Mesenchymal stem cell (in vitro differentiated cells and primary cell): ENCODE measurements at regions not wholly inside any gene's neighbourhood (a gene's known extent, or its start where the extent isn't known, plus 50 kb on each side); places are given as distances from the start of the nearest gene placed in this dataset.

Source experiments
- DNase-seq: peaks from one replicate; pipeline ENCODE4 v3.0.0-alpha.2; 2013
- H2AFZ ChIP-seq: one replicate; pipeline ENCODE4 v1.6.1; 2013; ENCODE audit warnings: low read depth, mild to moderate bottlenecking, control low read depth, inconsistent platforms, low read length, moderate library complexity
- H2AK5ac ChIP-seq: 2 replicates; pipeline ENCODE4 v1.6.1; 2013; ENCODE audit warnings: low read length, moderate library complexity, mild to moderate bottlenecking, inconsistent platforms; ENCODE audit not compliant: severe bottlenecking
- H2BK120ac ChIP-seq: one replicate; pipeline ENCODE4 v1.6.1; 2013; ENCODE audit warnings: low read depth, mild to moderate bottlenecking, inconsistent platforms, low read length, moderate library complexity
- H2BK12ac ChIP-seq, 2 experiments: one replicate each; pipeline ENCODE4 v1.6.1; 2013; ENCODE audit warnings: inconsistent platforms in 2 of 2, low read length in 2 of 2, mild to moderate bottlenecking in 2 of 2, moderate library complexity in 2 of 2, control low read depth in 1 of 2
- H2BK15ac ChIP-seq: one replicate; pipeline ENCODE4 v1.6.1; 2013; ENCODE audit warnings: mild to moderate bottlenecking, low read depth, inconsistent platforms; ENCODE audit not compliant: poor library complexity, severe bottlenecking
- H2BK5ac ChIP-seq: 2 replicates; pipeline ENCODE4 v1.6.1; 2013; ENCODE audit warnings: low read depth, mild to moderate bottlenecking, low read length, control low read depth, inconsistent platforms; ENCODE audit not compliant: poor library complexity, severe bottlenecking
- H3K14ac ChIP-seq, 2 experiments: one replicate each; pipeline ENCODE4 v1.6.1; 2013; ENCODE audit warnings: inconsistent platforms in 2 of 2, low read length in 2 of 2, control low read depth in 1 of 2, mild to moderate bottlenecking in 1 of 2, moderate library complexity in 1 of 2
- H3K18ac ChIP-seq, 2 experiments: one replicate each; pipeline ENCODE4 v1.6.1; 2013; ENCODE audit warnings: inconsistent platforms in 2 of 2, low read length in 2 of 2, control low read depth in 1 of 2, low read depth in 1 of 2, mild to moderate bottlenecking in 1 of 2
- H3K23ac ChIP-seq, 2 experiments: one replicate each; pipeline ENCODE4 v1.6.1; 2013; ENCODE audit warnings: inconsistent platforms in 2 of 2, low read length in 2 of 2, mild to moderate bottlenecking in 2 of 2, moderate library complexity in 2 of 2, control low read depth in 1 of 2
- H3K27ac ChIP-seq: 2 replicates; pipeline ENCODE4 v1.5.1; 2013; ENCODE audit warnings: mild to moderate bottlenecking, moderate library complexity, low read length, control low read depth, inconsistent platforms; ENCODE audit not compliant: poor library complexity, severe bottlenecking
- H3K27me3 ChIP-seq, 2 experiments: 2 replicates each; pipeline versions ENCODE4 v1.6.1 to v1.7.0; 2013; ENCODE audit warnings: low read length in 2 of 2, mild to moderate bottlenecking in 2 of 2, moderate library complexity in 2 of 2, control low read depth in 1 of 2, inconsistent platforms in 1 of 2; ENCODE audit not compliant: control insufficient read depth in 1 of 2, insufficient read depth in 1 of 2
- H3K36me3 ChIP-seq, 2 experiments: 2 replicates each; pipeline versions ENCODE4 v1.6.1 to v1.7.0; 2013; ENCODE audit warnings: low read length in 2 of 2, control low read depth in 1 of 2, inconsistent platforms in 1 of 2, low read depth in 1 of 2, mild to moderate bottlenecking in 1 of 2; ENCODE audit not compliant: insufficient read depth in 2 of 2, control insufficient read depth in 1 of 2
- H3K4ac ChIP-seq, 2 experiments: one replicate each; pipeline ENCODE4 v1.6.1; 2013; ENCODE audit warnings: inconsistent platforms in 2 of 2, low read length in 2 of 2, mild to moderate bottlenecking in 2 of 2, moderate library complexity in 2 of 2, control low read depth in 1 of 2, low read depth in 1 of 2
- H3K4me1 ChIP-seq: 2 replicates; pipeline ENCODE4 v1.6.1; 2013; ENCODE audit warnings: low read depth, low read length, control low read depth; ENCODE audit not compliant: control insufficient read depth, insufficient read depth
- H3K4me2 ChIP-seq: 2 replicates; pipeline ENCODE4 v1.6.1; 2013; ENCODE audit warnings: low read length, mild to moderate bottlenecking, inconsistent platforms; ENCODE audit not compliant: poor library complexity, severe bottlenecking
- H3K4me3 ChIP-seq, 2 experiments: 2 replicates each; pipeline versions ENCODE4 v1.5.1 to v1.7.0; 2013; ENCODE audit warnings: low read length in 2 of 2, mild to moderate bottlenecking in 2 of 2, control low read depth in 1 of 2, low read depth in 1 of 2; ENCODE audit not compliant: insufficient read depth in 1 of 2
- H3K79me1 ChIP-seq: replicated peaks from 2 replicates; pipeline ENCODE4 v1.6.1; 2013; ENCODE audit warnings: mild to moderate bottlenecking, control low read depth, low read length, inconsistent platforms; ENCODE audit not compliant: poor library complexity, severe bottlenecking
- H3K9ac ChIP-seq: 2 replicates; pipeline ENCODE4 v1.7.0; 2013; ENCODE audit warnings: mild to moderate bottlenecking, low read length, moderate library complexity
- H3K9me3 ChIP-seq: 2 replicates; pipeline ENCODE4 v1.7.0; 2013; ENCODE audit warnings: mild to moderate bottlenecking, low read length; ENCODE audit not compliant: control insufficient read depth
- H4K8ac ChIP-seq: one replicate; pipeline ENCODE4 v1.6.1; 2013; ENCODE audit warnings: inconsistent platforms, mild to moderate bottlenecking, low read length, moderate library complexity
- H4K91ac ChIP-seq: one replicate; pipeline ENCODE4 v1.6.1; 2013; ENCODE audit warnings: mild to moderate bottlenecking, low read length, inconsistent platforms
- WGBS: methylation state at CpG from one replicate; pipeline ENCODE4 v1.1.7; 2013; ENCODE audit warnings: mixed read lengths; 5-methylcytosine and 5-hydroxymethylcytosine counted together

- H2BK12ac ChIP-seq = no peak overlapping the region
- H2AK5ac ChIP-seq = no peak overlapping the region
- no peak overlapping the region for H3K14ac ChIP-seq
- H2BK15ac ChIP-seq = no peak overlapping the region
- H3K18ac ChIP-seq = no peak overlapping the region
- H3K23ac ChIP-seq = no peak overlapping the region
- H2BK120ac ChIP-seq = no peak overlapping the region
- peaks cover 0 to 7% of the 10 kb centered on the region in 2 experiments for H3K27me3 ChIP-seq
- H3K4me3 ChIP-seq = no peak overlapping the region
- no peak overlapping the region for H3K4me2 ChIP-seq
- H4K91ac ChIP-seq = no peak overlapping the region
- DNase-seq = no peak
- H3K79me1 ChIP-seq = no peaks in the 10 kb centered on the region
- H2AFZ ChIP-seq = no peak overlapping the region
- H3K27ac ChIP-seq = no peak overlapping the region
- H2BK5ac ChIP-seq = no peak overlapping the region
- H3K9ac ChIP-seq = no peak overlapping the region
- H3K36me3 ChIP-seq = no peaks in the 10 kb centered on the region
- 74% methylated on average over 2 of the region's 2 CpGs for WGBS
- no peaks in the 10 kb centered on the region for H3K4me1 ChIP-seq
- no peaks in the 10 kb centered on the region for H3K9me3 ChIP-seq
- no peak overlapping the region for H3K4ac ChIP-seq
- no peak overlapping the region for H4K8ac ChIP-seq
Measured at GRCh38 chr15:61685971-61686370, 374.3 kb downstream of the VPS13C start.

- no peak overlapping the region for H4K8ac ChIP-seq
- no peak overlapping the region for H3K14ac ChIP-seq
- H2AK5ac ChIP-seq = no peak overlapping the region
- H3K18ac ChIP-seq = no peak overlapping the region
- DNase-seq = no peak
- no peak overlapping the region for H3K4ac ChIP-seq
- no peak overlapping the region for H2BK5ac ChIP-seq
- H3K27me3 ChIP-seq = peaks cover 0 to 8% of the 10 kb centered on the region in 2 experiments
- no peak overlapping the region for H4K91ac ChIP-seq
- no peaks in the 10 kb centered on the region for H3K79me1 ChIP-seq
- no peak overlapping the region for H2BK12ac ChIP-seq
- no peak overlapping the region for H3K27ac ChIP-seq
- 47% methylated on average over 4 of the region's 4 CpGs for WGBS
- no peak overlapping the region for H3K9ac ChIP-seq
- no peak overlapping the region for H2BK120ac ChIP-seq
- no peak overlapping the region for H3K23ac ChIP-seq
- H3K36me3 ChIP-seq = no peaks in the 10 kb centered on the region
- no peak overlapping the region for H3K4me2 ChIP-seq
- H3K4me1 ChIP-seq = no peaks in the 10 kb centered on the region
- H3K9me3 ChIP-seq = no peaks in the 10 kb centered on the region
- no peak overlapping the region for H2BK15ac ChIP-seq
- H2AFZ ChIP-seq = no peak overlapping the region
- H3K4me3 ChIP-seq = no peak overlapping the region
Measured at GRCh38 chr15:61685534-61685933, 374.7 kb downstream of the VPS13C start.

- H3K9me3 ChIP-seq = no peaks in the 10 kb centered on the region
- H3K4me3 ChIP-seq = no peak overlapping the region
- H3K36me3 ChIP-seq = no peaks in the 10 kb centered on the region
- no peak overlapping the region for H3K4me2 ChIP-seq
- H3K27me3 ChIP-seq = peaks cover 0 to 8% of the 10 kb centered on the region in 2 experiments
- no peaks in the 10 kb centered on the region for H3K4me1 ChIP-seq
- H3K23ac ChIP-seq = no peak overlapping the region
- H3K18ac ChIP-seq = no peak overlapping the region
- H3K27ac ChIP-seq = no peak overlapping the region
- H2AK5ac ChIP-seq = no peak overlapping the region
- no peak overlapping the region for H2BK120ac ChIP-seq
- H2BK15ac ChIP-seq = no peak overlapping the region
- H4K8ac ChIP-seq = no peak overlapping the region
- H3K4ac ChIP-seq = no peak overlapping the region
- no peak overlapping the region for H3K14ac ChIP-seq
- H3K79me1 ChIP-seq = no peaks in the 10 kb centered on the region
- no peak overlapping the region for H2AFZ ChIP-seq
- no peak for DNase-seq
- no peak overlapping the region for H2BK5ac ChIP-seq
- 80% methylated on average over 2 of the region's 2 CpGs for WGBS
- H3K9ac ChIP-seq = no peak overlapping the region
- no peak overlapping the region for H4K91ac ChIP-seq
- no peak overlapping the region for H2BK12ac ChIP-seq
Measured at GRCh38 chr15:61684749-61685467, 375.3 kb downstream of the VPS13C start.

GRCh38 chr15:61682891-61683735, 377.1 kb downstream of the VPS13C start:
- H3K23ac ChIP-seq = no peak overlapping the region
- H3K4me3 ChIP-seq = no peak overlapping the region
- no peak overlapping the region for H2BK12ac ChIP-seq
- no peak overlapping the region for H2AK5ac ChIP-seq
- DNase-seq = no peak
- no peaks in the 10 kb centered on the region for H3K36me3 ChIP-seq
- H3K4me1 ChIP-seq = no peaks in the 10 kb centered on the region
- no peak overlapping the region for H2BK5ac ChIP-seq
- H2AFZ ChIP-seq = no peak overlapping the region
- H3K9me3 ChIP-seq = no peaks in the 10 kb centered on the region
- 80% methylated on average over 6 of the region's 6 CpGs for WGBS
- no peak overlapping the region for H3K27ac ChIP-seq
- H4K91ac ChIP-seq = no peak overlapping the region
- no peak overlapping the region for H3K4ac ChIP-seq
- no peak overlapping the region for H3K14ac ChIP-seq
- no peaks in the 10 kb centered on the region for H3K79me1 ChIP-seq
- H3K4me2 ChIP-seq = no peak overlapping the region
- H3K18ac ChIP-seq = no peak overlapping the region
- no peak overlapping the region for H4K8ac ChIP-seq
- no peak overlapping the region for H2BK15ac ChIP-seq
- H3K9ac ChIP-seq = no peak overlapping the region
- H3K27me3 ChIP-seq = peaks cover 0 to 8% of the 10 kb centered on the region in 2 experiments
- H2BK120ac ChIP-seq = no peak overlapping the region
